T-helper 2 cell treated with Interferon-gamma antibody and Interleukin-4, amounts not matched to agents 5 μg/mL and 100 μg/mL, for 36 hours (primary cell): ENCODE measurements at regions not wholly inside any gene's neighbourhood (a gene's known extent, or its start where the extent isn't known, plus 50 kb on each side); places are given as distances from the start of the nearest gene placed in this dataset.

ENCODE experiments used
- DNase-seq: peaks from one replicate; pipeline ENCODE4 v3.0.0; 2021; ENCODE audit warnings: low spot score
- H3K27ac Mint-ChIP-seq: one replicate; pipeline ENCODE4 v1.8.0; 2021; ENCODE audit warnings: mild to moderate bottlenecking, mixed read lengths
- H3K27me3 Mint-ChIP-seq: one replicate; pipeline ENCODE4 v1.8.0; 2021; ENCODE audit warnings: low read depth, mixed read lengths
- H3K36me3 Mint-ChIP-seq: one replicate; pipeline ENCODE4 v1.8.0; 2021; ENCODE audit warnings: low read depth, mixed read lengths
- H3K4me1 Mint-ChIP-seq: one replicate; pipeline ENCODE4 v1.8.0; 2021; ENCODE audit warnings: low read depth, mixed read lengths
- H3K4me3 Mint-ChIP-seq: one replicate; pipeline ENCODE4 v1.8.0; 2022; ENCODE audit warnings: mild to moderate bottlenecking, moderate library complexity, mixed read lengths
- H3K9me3 Mint-ChIP-seq: one replicate; pipeline ENCODE4 v1.8.0; 2021; ENCODE audit warnings: mixed read lengths

- H3K4me3 Mint-ChIP-seq: no peak overlapping the region
- no peaks in the 10 kb centered on the region for H3K9me3 Mint-ChIP-seq
- no peaks in the 10 kb centered on the region for H3K4me1 Mint-ChIP-seq
- H3K27me3 Mint-ChIP-seq: no peaks in the 10 kb centered on the region
- no peak overlapping the region for H3K27ac Mint-ChIP-seq
- DNase-seq: no peak
- no peaks in the 10 kb centered on the region for H3K36me3 Mint-ChIP-seq
Measured at GRCh38 chr2:21633466-21633865, 509.7 kb downstream of the TDRD15 start.

- H3K4me3 Mint-ChIP-seq: no peak overlapping the region
Measured at GRCh38 chr2:21633911-21634310, 510.1 kb downstream of the TDRD15 start.

DNA sequence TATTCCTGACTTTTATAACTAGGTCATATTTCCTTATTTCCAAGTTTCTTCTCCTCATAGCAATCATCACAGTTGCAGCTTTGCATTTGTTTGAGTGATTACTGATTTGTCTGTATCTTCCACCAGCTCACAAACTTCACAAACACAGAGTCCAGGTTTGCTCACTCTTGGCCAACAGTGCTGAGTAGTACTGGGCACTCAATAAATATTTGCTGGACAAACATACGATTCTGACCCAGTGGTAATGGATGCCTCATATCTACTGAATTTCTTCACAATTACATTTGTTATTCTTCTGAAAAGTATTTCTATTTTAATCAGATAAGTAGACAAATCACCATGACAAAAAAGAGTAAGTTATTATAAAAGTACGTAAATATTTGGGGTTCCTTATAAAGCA is 516.3 kb downstream of the TDRD15 start:
- H3K4me1 Mint-ChIP-seq: no peaks in the 10 kb centered on the region
- no peak overlapping the region for H3K4me3 Mint-ChIP-seq
- no peaks in the 10 kb centered on the region for H3K36me3 Mint-ChIP-seq
- no peaks in the 10 kb centered on the region for H3K27me3 Mint-ChIP-seq
- peaks cover 14% of the 10 kb centered on the region for H3K9me3 Mint-ChIP-seq
- no peak for DNase-seq
- H3K27ac Mint-ChIP-seq: no peak overlapping the region

More at GRCh38 chr2:21633911-21634310, 510.1 kb downstream of the TDRD15 start:
- no peak overlapping the region for H3K27ac Mint-ChIP-seq
- H3K36me3 Mint-ChIP-seq: no peaks in the 10 kb centered on the region
- H3K9me3 Mint-ChIP-seq: no peaks in the 10 kb centered on the region
- no peaks in the 10 kb centered on the region for H3K27me3 Mint-ChIP-seq
- no peaks in the 10 kb centered on the region for H3K4me1 Mint-ChIP-seq
- DNase-seq: no peak

DNA sequence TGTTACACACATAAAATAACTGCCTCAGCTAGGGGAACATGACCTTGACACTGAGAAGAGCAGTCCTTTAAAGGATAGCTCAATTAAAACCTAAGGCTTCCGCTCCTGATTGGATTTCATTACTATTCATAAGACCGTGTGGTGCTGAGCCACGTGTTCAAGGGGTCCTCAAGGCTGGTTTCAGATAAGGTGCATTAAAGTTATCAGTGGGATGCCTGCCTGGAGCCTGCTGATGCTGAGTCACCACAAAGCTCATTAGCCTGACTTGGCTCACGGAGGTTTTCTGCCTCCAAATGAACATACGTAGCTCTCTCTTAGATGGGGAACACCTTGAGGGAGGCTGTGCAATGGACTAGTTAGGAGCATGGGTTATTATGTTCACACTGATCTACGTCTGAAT is 518.9 kb downstream of the TDRD15 start:
- Mint-ChIP-seq H3K9me3 (peaks cover 14% of the 10 kb centered on the region), H3K4me1 (no peaks in the 10 kb centered on the region), H3K36me3 (no peaks in the 10 kb centered on the region), H3K27me3 (no peaks in the 10 kb centered on the region), H3K4me3 (no peak overlapping the region), H3K27ac (no peak overlapping the region)
- DNase-seq: no peak

DNA sequence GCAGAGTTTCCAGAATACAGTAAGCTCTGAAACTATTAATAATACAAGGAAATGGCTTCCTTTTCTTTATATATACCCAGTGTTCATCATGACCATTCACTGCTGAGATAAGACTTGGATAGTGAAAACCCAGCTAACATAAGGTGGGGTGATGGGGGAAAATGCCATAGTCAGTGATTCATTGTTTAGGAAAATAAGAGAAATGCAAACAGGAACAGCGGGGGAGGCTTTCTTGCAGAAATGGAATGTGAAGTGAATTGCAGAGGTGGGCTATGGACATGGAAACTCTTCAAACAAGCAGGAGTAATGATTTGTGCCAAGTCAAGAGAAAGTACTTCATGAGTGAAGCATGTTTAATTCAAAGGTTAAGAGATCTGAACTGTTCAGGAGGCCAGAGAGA is 519.4 kb downstream of the TDRD15 start:
- no peaks in the 10 kb centered on the region for H3K27me3 Mint-ChIP-seq
- no peaks in the 10 kb centered on the region for H3K4me1 Mint-ChIP-seq
- peaks cover 16% of the 10 kb centered on the region for H3K9me3 Mint-ChIP-seq
- DNase-seq: no peak
- no peak overlapping the region for H3K27ac Mint-ChIP-seq
- no peak overlapping the region for H3K4me3 Mint-ChIP-seq
- no peaks in the 10 kb centered on the region for H3K36me3 Mint-ChIP-seq

DNA sequence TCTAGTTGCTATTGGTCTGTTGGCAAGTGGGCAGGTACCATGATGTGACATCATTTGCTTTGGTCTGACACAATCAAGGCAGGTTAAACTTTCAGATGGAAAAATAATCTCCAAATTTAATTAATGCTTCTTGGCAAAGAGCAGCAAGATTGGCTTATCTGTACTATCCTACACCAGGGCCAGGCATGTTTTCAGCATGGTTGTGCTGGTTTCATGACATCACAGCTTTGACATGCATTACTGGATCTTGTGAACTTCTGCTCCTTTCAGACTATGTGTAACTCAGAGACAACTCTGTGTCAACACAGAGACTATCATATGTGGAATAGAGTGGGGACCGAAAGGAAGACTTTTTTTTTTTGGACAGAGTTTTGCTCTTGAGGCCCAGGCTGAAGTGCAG is 520.5 kb downstream of the TDRD15 start:
- H3K36me3 Mint-ChIP-seq: no peaks in the 10 kb centered on the region
- DNase-seq: no peak
- peaks cover 15% of the 10 kb centered on the region for H3K9me3 Mint-ChIP-seq
- H3K27me3 Mint-ChIP-seq: no peaks in the 10 kb centered on the region
- no peak overlapping the region for H3K4me3 Mint-ChIP-seq
- no peaks in the 10 kb centered on the region for H3K4me1 Mint-ChIP-seq
- no peak overlapping the region for H3K27ac Mint-ChIP-seq

DNA sequence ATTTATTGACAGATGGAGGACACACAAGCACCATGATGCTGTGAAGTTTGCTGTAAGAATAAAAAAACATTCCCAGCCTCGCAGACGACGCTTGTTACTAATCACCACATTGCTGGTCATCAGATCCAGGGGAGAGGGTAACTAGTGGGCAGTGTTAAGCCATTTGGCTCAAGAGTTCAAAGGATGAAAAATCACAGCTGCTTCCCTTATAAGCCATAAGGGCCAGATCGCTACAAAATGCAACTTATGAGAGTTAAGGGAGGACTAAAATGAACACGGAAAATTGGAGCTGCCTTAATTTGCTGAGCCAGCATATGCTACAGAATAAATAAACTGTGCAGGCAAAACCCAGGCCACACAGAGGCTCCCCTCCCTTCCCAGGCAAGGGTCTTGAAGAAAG is 522.6 kb downstream of the TDRD15 start:
- Mint-ChIP-seq H3K9me3 (peaks cover 12% of the 10 kb centered on the region), H3K36me3 (no peaks in the 10 kb centered on the region), H3K27me3 (no peaks in the 10 kb centered on the region), H3K4me1 (no peaks in the 10 kb centered on the region), H3K4me3 (no peak overlapping the region), H3K27ac (no peak overlapping the region)
- DNase-seq: no peak

DNA sequence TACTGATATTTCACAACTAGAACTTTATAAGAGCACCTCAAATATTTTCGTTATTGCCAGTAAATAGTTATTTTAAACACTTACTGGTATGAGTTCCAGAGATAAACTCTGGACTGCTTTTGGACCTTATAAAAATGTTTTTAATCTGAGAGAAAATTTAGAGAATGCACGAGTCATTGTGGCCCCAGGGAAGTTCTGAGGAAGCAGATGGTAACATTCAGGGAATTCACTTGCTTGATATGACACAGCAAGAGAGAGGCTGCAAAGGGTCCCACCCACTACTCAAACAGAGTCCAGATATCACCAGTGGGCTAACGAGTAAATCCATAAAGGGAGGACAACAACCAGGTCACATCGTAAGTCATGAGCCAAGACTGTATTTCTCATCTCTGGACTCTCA is 526.8 kb downstream of the TDRD15 start:
- Mint-ChIP-seq H3K4me3 (no peak overlapping the region), H3K4me1 (no peaks in the 10 kb centered on the region), H3K27me3 (no peaks in the 10 kb centered on the region), H3K36me3 (no peaks in the 10 kb centered on the region), H3K27ac (no peak overlapping the region), H3K9me3 (peaks cover 8% of the 10 kb centered on the region)
- no peak for DNase-seq

DNA sequence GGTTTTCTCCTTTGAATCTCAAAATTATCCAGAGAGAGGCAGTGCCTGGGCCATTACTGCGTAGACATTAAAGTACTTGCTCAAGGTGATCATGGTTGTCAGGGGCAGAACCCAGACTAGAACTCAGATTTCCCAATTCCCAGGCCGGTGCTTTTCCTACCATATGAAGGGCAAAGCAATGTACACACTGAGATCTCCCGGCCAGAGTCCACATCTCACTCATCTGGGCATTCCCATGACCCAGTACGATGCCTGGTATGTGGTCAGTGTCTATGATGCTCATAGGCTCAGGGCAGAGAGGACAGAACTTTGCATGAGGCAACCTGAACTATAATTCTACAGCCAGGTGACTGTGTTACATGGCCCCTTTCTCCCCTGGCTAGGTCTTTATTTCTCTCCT is 531.4 kb downstream of the TDRD15 start:
- H3K9me3 Mint-ChIP-seq: peaks cover 11% of the 10 kb centered on the region
- H3K27me3 Mint-ChIP-seq: no peaks in the 10 kb centered on the region
- no peak overlapping the region for H3K4me3 Mint-ChIP-seq
- no peak for DNase-seq
- no peaks in the 10 kb centered on the region for H3K4me1 Mint-ChIP-seq
- H3K36me3 Mint-ChIP-seq: no peaks in the 10 kb centered on the region
- no peak overlapping the region for H3K27ac Mint-ChIP-seq

GRCh38 chr2:21656330-21657075 is 532.7 kb downstream of the TDRD15 start:
- Mint-ChIP-seq H3K4me3 (no peak overlapping the region), H3K27ac (no peak overlapping the region), H3K9me3 (peaks cover 10% of the 10 kb centered on the region), H3K36me3 (no peaks in the 10 kb centered on the region), H3K27me3 (no peaks in the 10 kb centered on the region), H3K4me1 (no peaks in the 10 kb centered on the region)
- DNase-seq: no peak

DNA sequence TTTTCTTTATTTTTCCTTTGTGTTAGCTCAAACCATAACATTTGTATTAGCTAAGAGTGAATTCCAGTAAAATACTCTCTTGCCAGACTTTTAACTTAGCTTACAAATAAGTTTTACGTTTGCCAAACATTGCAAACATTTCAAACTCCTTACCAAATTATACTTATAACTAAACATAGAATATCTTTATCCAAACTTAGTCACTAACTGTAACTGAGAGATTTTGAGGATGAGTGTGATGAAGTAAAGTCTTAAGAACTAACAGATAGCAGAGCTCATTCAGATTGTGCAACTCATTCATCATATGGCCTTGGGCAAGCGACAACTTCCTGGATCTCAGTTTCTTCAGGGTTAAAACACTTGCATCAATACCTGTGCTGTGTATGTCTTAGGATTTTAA is 533.7 kb downstream of the TDRD15 start:
- H3K36me3 Mint-ChIP-seq: no peaks in the 10 kb centered on the region
- no peak overlapping the region for H3K27ac Mint-ChIP-seq
- no peaks in the 10 kb centered on the region for H3K4me1 Mint-ChIP-seq
- H3K9me3 Mint-ChIP-seq: peaks cover 12% of the 10 kb centered on the region
- H3K4me3 Mint-ChIP-seq: no peak overlapping the region
- no peaks in the 10 kb centered on the region for H3K27me3 Mint-ChIP-seq
- no peak for DNase-seq

DNA sequence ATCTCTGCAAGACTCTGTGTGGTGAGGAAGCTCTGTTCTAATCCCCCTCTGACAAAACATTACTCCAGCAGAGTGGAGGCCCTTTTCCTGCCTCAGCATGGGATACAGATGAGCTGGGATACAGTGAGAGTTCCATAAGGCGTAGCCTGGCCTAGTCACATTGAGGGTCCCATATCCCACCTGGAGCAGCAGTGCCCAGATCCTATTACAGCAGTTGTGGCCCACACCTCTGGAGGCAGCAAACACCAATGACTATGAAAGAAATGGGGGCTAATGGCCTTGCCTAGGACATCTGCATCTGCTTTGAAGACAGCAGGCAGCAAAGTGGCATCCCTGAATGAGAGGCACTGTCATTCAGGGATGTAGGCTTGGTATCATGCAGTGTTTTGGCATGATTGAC is 534.5 kb downstream of the TDRD15 start:
- H3K27me3 Mint-ChIP-seq: no peaks in the 10 kb centered on the region
- H3K4me3 Mint-ChIP-seq: no peak overlapping the region
- no peak overlapping the region for H3K27ac Mint-ChIP-seq
- peaks cover 15% of the 10 kb centered on the region for H3K9me3 Mint-ChIP-seq
- no peaks in the 10 kb centered on the region for H3K36me3 Mint-ChIP-seq
- DNase-seq: no peak
- no peaks in the 10 kb centered on the region for H3K4me1 Mint-ChIP-seq

GRCh38 chr2:21658907-21659477 is 535.2 kb downstream of the TDRD15 start:
- no peak for DNase-seq
- H3K27me3 Mint-ChIP-seq: no peaks in the 10 kb centered on the region
- H3K36me3 Mint-ChIP-seq: no peaks in the 10 kb centered on the region
- H3K4me1 Mint-ChIP-seq: no peaks in the 10 kb centered on the region
- no peak overlapping the region for H3K4me3 Mint-ChIP-seq
- H3K9me3 Mint-ChIP-seq: peaks cover 15% of the 10 kb centered on the region
- H3K27ac Mint-ChIP-seq: no peak overlapping the region

DNA sequence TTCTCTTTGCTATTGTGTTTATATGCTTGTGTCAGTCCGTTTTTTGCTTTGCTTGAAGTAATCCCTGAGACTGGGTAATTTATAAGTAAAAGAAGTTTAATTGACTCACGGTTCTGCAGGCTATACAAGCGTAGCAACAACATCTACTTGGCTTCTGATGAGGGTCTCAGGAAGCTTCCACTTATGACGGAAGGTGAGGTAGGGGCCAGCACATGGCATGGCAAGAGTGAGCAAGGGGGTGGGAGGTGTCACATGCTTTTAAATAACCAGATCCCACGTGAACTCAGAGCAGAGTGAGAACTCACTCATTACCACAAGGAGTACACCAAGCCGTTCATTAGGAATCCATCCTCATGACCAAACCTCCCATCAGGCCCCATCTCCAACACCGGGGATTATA is 540.3 kb downstream of the TDRD15 start:
- Mint-ChIP-seq H3K4me3 (no peak overlapping the region), H3K9me3 (peaks cover 23% of the 10 kb centered on the region), H3K36me3 (no peaks in the 10 kb centered on the region), H3K27ac (no peak overlapping the region), H3K27me3 (no peaks in the 10 kb centered on the region), H3K4me1 (no peaks in the 10 kb centered on the region)
- DNase-seq: no peak

DNA sequence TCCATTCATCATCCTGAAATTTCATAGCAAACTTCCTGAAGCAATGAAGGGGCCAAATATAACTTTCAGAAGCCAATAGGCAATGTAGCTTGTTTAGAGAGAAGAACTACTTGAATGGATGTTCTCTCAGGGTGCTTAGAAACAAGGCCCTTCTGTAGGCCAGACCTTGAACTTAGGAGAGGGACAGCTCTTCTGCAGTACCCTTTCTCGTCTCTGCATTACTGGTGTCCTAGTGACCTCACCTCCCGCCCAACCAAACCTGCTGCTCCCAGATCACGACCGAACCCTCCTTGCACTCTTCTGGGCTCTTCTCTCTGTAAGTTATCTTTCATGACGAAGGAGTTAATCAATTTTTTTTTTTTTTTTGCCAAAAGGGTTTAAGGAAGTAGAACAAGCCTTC is 543.9 kb downstream of the TDRD15 start:
- Mint-ChIP-seq H3K9me3 (peaks cover 10% of the 10 kb centered on the region), H3K27me3 (no peaks in the 10 kb centered on the region), H3K4me1 (no peaks in the 10 kb centered on the region), H3K36me3 (no peaks in the 10 kb centered on the region), H3K27ac (no peak overlapping the region), H3K4me3 (no peak overlapping the region)
- DNase-seq: no peak
